Myocyte (in vitro differentiated cells): ENCODE measurements at regions not wholly inside any gene's neighbourhood (a gene's known extent, or its start where the extent isn't known, plus 50 kb on each side); places are given as distances from the start of the nearest gene placed in this dataset.
"Not testable (repeated sequence)": the region's sequence is repeated elsewhere in the genome, so short reads cannot be mapped to it uniquely, and the experiment has no call there.

ENCODE experiments used
- DNase-seq: peaks from one replicate; pipeline ENCODE4 v3.0.0-alpha.2; 2012; ENCODE audit warnings: low read depth

GRCh38 chr1:213526306-213526705 lies 461.5 kb upstream of the PROX1 start:
- no peak for DNase-seq

DNA sequence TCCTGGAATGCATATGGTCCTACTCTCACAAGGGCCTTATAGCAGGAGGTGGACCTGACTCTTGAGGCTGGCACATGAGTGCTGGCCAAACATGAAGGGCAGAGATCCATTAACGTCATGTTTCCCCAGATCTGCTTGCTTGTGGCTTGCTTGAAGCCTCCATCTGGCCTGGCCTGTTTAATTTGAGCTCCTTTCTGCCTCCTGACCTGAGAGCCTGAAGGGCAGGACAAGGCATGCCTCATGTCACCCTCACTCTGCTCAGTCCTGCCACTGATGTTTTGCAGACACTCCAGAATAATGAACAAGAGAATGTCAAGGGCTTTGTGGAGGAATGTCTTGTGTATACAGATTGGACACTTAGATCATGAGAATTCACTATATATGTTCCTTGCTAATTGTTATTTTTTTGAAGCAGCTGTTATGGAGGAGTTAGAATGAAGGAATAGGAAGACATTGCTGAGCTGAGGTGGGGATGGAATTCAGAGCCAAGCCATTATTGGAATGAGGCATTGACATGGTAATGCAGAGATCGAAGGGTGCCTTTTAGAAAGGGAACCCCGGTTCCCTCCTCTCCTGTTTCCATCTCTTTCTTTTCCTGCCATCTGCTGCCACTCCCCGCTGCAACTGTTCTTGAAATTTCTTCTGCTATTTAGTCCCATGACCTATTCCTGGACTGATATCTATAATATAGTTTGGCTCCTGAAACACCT lies 457.0 kb upstream of the PROX1 start:
- no peak for DNase-seq

DNA sequence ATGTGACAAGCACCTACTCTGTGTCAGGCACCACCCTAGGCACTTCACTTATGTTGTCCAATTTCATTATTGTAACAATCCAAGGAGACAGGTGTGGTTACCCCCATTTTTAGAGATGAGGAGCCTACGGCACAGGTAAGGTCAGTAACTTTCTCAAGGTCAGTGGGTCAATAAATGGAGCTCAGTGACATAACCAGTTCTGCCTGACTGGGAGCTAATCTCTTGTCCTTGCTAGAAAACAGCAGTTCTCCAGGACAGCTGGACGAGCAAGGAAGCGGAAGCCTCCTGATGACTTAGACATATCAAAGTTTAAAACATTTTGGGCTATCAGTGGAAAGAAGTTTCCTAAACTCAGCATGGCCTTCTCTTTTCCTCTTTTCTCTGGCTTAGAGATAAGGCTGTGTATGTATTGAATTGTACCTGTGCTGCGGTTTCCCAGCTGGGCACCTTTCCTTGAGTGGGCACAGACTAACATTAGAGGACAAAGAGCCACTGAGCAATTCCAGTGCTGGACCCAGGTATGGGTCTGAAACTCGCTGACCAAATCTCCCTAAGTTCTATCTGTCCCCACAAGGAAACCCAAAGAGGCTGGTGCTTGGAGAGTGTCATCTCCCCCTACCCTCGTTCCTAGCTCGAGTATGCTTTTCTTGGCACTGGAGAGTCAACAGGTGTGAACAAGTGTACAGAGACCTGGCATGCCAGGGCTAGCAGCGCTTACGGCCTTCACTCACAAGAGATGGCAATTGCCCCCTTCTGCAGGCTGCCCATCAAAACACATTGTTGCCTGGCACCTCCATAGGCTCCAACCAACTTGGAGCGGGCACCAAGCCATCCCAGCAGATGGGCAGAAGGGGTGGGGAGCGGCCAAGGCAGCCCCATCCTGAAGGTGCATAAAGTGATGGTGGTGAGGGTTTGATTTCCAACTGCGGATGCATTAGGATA lies 456.1 kb upstream of the PROX1 start:
- DNase-seq: no peak

DNA sequence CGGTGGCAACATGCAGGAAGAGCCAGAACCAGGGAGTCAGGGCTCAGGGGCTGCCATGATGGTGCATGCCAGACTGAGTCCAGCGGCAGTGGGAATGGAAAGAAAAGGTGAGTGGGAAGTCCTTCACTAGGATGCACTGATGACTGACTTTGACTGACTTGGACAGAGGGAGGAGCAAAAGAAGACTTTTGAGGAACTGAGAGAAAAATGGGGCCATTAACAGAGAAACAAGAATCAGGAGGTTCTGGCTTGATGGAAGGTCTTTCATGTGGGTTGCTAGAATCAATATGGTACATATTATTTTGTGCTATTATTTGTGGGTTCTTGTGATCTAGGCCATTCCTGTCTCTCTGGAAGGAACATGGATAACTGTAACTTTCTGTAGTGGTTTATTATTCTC lies 454.6 kb upstream of the PROX1 start:
- no peak for DNase-seq

DNA sequence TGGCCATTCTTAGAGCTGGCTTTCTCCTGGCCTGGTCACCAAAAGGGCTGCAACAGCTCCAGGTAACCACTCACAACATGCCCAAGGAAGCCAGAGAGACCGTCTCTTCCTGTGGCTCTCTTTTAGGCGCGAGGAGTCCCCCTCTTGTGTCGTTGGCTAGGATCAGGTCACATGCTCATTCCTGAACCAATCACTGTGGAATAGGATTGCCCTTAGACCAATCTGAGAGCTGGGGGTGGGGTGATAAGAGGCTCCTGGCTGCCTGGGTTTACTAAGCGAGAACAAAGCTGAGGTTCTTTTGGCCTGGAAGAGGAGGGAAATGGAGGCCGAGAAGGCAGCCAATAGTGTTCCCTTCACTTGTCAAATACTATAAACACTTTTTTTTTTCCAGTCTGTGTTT lies 452.1 kb upstream of the PROX1 start:
- no peak for DNase-seq

- DNase-seq: no peak
These were observed 449.5 kb upstream of the PROX1 start for GRCh38 chr1:213538251-213538650.

GRCh38 chr1:213539464-213539863 lies 448.3 kb upstream of the PROX1 start:
- no peak for DNase-seq

- no peak for DNase-seq
These were observed 446.1 kb upstream of the PROX1 start for GRCh38 chr1:213541641-213542040.

- DNase-seq: not testable (repeated sequence)
These were observed 442.6 kb upstream of the PROX1 start for GRCh38 chr1:213545181-213545580.

GRCh38 chr1:213549982-213550381 lies 437.8 kb upstream of the PROX1 start:
- DNase-seq: no peak

DNA sequence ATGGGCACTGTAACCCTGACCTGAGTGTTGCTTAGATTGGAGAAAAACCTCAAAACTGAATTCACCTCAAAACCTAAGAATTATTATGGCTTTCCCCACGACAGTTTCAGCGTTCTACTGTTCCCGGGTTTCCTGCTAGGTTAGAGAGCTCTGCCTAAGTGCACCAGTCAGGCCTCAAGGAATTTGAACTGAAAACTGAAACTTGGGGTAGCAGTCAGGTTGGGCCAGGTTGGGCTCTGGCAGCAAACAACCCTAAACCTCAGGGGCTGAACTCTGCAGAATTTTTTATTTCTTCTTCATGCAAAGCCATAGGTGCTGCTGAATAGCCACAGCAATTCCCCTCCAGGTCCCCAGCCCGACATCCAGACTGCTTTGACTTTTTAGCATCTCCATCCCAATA lies 437.0 kb upstream of the PROX1 start:
- no peak for DNase-seq

- DNase-seq: no peak
These were observed 435.7 kb upstream of the PROX1 start for GRCh38 chr1:213552045-213552444.

- DNase-seq: no peak
These were observed 427.5 kb upstream of the PROX1 start for GRCh38 chr1:213560226-213560625.

GRCh38 chr1:213561870-213562269 lies 425.9 kb upstream of the PROX1 start:
- no peak for DNase-seq

DNA sequence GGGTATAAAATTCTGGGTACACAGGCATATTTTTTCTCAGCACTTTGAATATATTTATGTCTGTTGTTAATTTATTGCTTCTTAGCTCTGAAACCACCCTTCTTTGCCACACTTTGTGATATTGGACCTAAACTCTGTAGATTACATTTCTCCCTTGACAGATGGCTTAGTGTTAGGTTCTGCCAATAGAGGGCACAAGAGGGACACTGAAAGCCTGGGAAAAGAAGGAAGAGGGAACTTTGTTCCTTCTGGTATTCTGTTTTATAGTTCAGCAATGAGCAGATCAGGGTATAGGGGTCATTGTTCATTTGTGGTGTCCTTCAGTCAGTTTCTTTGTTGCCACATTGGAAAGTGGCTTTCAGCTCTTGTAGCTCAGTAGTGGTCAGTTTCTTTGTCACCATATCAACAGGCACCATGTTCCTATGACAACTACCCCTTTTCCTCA lies 423.5 kb upstream of the PROX1 start:
- DNase-seq: no peak

GRCh38 chr1:213568929-213569815 lies 418.6 kb upstream of the PROX1 start:
- DNase-seq: no peak

DNA sequence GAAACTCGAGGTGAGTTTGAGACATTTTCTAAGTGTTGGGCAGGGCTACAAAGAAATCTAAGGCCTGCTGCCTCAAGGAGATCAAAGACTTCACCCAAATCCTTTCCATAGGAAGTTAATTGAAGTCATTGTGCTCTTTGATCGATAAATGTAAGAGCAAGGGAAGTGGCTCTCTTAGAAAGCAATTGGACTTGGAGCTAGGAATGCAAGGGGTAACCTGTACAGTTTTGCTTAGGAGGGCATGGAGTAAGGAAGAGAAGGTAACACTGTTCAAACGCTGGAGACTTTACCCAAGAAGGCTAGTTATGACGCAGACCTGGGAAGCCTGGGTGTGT lies 418.0 kb upstream of the PROX1 start:
- no peak for DNase-seq

GRCh38 chr1:213570487-213570886 lies 417.3 kb upstream of the PROX1 start:
- peak; percentile 1 for DNase-seq

DNA sequence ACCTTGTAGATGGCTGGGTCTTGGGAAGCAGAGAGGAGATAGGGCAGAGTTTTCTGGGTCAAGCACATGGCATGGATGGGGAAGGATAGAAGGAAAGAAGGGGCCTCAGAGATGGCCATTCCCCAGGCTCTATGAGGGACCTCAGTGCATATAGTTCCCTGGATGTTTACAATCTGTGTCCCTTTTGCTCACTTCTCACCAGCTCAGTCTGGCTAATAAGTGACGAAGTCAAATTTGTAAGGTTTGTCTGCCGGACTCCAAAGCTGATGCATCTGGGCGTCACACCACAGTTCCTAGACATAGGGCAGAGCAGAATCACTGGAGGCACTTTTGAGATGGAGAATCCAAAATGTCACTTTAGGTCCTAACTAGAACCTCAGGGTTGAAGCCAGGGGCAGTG lies 416.4 kb upstream of the PROX1 start:
- no peak for DNase-seq

DNA sequence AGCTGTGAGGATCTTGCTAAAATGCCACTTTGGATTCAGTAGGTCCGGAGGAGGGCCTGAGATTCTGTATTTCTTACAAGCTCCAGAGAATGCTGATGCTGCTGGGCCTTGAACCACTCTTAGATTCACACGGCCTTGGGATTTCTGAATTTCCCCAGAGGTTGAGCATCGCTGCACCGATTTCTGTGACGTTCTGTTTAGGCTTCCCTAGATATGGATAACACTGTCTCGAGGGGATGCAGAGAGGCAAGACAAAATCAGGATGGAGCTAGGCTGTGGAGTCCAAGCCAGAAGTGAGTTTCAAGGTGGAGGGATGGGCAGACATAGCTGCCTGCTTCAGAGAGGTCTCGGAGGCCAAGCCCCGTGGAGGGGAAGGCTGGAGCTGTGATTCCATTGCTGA lies 415.9 kb upstream of the PROX1 start:
- no peak for DNase-seq

- no peak for DNase-seq
These were observed 414.7 kb upstream of the PROX1 start for GRCh38 chr1:213572912-213573647.
